Right hindlimb (tissue), 1 donor: ENCODE measurements at regions not wholly inside any gene's neighbourhood (a gene's known extent, or its start where the extent isn't known, plus 50 kb on each side); places are given as distances from the start of the nearest gene placed in this dataset.
A peak's percentile ranks its signal among the peaks of the same experiment; 100 is the strongest.
"Not testable (repeated sequence)": the region's sequence is repeated elsewhere in the genome, so short reads cannot be mapped to it uniquely, and the experiment has no call there.

ENCODE experiments used
- DNase-seq: peaks from one replicate; pipeline ENCODE4 v3.0.0-alpha.2; 2018

DNA sequence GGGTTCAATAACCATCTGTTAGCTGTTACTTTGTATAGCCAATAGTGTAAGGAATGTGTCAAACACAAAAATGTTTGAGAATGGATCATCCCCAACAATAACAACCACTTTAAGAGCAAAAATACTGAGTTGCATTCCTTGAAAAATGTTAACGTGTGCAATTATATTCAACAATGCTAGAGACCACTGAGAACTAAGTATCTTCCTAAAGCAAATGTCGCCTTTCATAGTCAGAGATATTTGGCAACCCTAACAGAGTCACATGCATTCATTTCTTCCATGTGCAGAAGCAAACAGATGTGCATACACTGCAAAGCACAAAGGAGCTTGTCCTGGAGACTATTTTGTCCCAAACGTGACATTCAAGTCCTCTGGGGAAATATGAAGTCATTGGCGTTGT, 448.6 kb downstream of the GJA1 start:
- DNase-seq: no peak

DNA sequence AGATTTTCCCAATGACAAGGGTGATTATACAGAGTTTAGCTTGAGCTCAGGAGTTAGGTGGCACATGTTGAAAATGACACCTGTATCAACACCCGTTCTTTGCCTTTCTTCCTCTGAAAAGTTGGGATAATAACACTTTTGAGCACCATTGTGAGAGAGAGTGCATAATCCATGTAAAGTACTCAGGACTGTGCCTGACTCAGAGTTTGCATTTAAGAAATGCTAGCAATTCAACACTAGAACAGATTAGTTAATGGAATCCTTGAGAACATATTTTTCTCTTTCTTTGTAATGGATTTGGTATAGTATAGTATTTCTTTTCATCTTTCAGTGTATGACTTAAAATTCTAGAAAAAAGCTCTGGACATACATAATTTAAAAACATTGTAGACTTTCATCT, 449.2 kb downstream of the GJA1 start:
- no peak for DNase-seq

DNA sequence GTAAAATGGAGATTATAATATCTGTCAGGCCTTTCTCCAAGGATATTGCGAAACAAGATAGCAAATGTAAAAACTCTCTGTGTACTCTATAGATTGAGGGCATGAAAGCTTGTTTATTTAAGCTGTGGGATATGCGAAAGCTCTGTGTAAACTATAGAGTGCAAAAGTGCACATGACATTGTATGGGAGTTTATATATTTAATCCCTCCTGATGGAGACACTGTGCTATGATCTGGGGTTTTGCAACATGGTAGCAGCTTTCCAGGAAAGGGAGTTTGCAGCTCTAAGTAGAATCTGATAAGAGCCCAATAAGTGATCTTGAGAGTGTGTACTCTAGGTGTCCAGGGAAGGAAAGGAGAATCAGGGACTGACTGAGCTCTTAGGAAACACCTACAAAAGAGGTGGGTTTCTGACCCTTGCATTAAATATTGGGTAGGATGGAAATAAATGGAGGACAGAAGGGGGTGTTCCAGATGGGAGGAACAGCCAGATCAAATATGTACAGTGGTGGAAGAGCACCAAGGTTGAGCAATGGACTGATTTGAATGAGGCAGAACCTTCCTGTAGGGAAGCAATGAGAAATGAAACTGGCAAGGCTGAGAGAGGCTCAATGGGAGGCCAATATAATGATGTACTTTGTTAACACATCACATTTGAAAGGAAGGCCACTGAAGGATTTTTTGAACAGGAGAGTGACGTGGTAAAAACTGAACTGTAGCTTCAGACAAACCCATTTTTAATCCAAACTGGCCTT, 450.1 kb downstream of the GJA1 start:
- no peak for DNase-seq

DNA sequence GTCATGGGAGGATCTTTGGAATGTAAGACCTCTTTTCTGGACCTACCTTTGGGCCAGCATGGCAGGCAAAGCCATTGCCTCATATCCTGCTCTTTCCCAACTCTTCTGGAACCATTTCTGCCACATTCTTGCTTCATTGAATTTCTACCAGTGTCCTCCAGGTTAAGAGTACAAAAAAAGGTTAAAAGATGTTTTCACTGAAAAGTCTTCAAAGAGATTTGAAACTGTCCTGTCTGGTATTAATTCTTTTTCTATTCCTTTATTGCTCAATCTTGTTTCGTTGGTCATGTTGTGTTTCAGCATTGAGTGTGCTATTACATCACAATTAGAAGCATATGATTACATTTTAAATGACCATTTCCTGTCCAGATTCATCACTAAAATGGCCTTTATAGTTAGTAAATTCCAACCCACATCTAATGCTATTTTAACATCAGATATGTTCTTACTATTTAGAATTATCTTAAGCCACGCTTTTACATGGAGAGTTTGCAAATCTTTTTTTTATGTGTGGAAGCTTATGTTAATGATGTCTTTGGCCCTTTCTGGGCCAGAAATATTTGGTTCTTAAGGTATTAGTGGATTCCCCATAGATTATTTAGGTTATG, 450.9 kb downstream of the GJA1 start:
- no peak for DNase-seq

DNA sequence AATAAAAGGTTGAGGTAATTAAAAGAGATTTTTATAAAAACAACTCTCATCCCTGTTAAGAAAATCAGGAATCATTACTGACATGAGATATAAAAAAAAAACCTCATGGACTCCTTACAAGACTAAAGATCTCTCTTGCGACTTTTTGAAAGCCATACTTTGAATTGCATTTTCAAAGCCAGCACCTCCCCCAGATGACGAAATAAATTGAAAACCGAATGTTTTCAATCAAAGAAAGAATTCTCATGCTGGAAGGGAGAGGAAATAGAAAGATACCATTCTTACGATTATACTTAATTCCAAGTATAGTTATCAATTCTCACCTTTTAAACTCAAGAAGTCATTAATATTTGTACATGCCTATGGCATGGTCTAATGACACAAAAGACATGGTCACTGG, 452.3 kb downstream of the GJA1 start:
- no peak for DNase-seq

DNA sequence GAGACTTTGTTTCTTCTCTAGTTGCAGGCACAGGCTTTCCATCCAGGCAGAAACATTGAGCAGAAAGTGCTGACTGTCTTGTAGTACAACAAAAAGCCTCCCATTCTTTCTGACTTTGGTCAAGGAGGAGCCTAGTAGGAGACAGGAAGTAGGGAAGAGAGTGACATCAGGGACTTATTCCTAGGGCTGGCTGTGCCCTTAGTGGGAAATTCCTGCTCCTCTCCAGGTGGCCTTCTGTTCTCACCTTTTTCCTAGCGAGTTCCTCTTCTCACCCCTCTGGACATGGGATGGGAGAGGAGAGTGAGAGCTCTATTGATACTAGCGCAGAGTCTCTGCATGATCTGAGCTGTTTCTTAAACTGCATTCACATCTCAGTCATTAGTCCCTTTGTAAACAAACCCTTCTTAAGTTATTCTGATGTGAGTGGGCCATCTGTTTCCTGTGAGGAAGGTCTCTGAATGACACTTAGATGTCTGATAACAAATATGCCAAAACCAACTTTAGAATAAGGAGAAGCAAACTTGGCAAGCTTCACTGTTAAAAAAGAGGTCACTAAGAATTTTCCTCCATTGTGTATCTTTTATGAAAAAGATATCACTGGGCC, 455.0 kb downstream of the GJA1 start:
- no peak for DNase-seq

DNA sequence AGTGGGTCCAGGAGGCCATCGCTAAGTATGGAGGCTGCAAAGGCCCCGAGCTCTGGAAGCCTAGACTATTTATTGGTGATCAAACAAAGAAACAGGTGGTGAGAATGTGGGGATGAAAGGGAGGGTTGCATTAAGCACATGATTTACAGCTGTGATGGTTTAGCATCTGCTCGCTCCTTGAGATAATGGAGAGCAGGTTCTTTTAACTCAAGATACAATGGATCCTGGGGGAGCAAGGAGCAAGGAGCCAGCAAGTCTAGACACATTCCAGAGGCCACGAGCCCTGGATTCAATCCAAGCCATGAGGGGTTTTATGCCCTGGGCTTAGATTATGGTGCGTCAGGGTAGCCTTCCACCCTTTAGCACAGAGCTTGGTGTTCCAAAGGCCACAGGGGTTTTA, 460.3 kb downstream of the GJA1 start:
- DNase-seq: not testable (repeated sequence)

DNA sequence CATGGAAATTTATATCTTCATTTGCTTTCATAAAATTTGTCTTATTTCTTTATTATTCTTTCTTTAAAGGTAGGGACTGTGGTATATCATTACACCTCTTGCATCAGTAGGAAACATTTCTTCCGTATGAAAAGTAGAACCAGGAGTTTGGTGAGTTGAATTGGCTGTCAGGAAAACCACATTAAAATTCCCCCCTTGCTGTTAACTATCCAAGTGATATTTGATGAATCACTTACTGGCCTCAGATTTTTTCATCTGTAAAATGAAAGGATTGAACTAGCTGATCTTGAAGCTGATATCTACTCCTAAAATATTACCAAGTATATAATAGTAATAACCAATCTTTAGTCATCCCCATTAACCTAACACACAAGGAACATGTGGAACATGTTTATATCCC, 460.9 kb downstream of the GJA1 start:
- no peak for DNase-seq

DNA sequence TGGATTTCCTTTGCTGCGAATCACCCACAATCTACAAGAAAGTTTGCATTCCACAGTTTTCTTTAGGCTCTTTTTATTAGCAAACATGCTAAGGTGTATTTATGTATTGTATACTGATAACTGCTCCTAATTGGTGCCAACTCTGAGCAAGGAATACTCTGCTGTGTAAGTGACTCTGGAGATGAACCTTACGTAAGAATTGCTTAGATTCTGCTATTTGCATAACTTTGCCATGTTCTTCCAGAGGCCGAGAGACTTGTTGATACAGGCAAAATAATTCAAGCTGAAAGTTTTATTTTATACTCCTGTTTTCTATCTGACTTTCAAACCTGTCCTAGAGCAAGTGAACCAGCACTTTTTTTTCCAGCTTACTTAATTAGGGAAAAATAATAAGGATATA, 461.3 kb downstream of the GJA1 start:
- DNase-seq: no peak

DNA sequence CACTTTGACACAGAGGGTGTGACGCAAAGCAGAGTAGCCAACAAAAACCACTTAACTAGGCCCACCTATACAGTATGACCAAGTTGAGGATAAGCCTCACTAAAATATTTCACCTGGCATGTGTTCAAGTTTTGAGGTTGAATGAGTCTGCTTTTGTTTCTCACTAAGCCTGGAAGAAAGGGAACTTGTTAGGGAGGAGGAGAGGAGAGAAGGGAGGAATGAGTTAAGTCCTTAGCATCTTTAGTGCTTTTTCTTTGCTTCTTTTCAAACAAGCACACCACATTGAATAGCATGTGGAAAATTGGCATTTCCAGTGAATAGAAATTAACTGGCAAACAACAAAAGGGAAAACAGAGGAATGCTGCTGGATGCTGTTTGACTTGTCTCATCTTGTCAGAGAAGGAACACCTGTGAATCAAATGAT, 461.9 kb downstream of the GJA1 start:
- DNase-seq: no peak

DNA sequence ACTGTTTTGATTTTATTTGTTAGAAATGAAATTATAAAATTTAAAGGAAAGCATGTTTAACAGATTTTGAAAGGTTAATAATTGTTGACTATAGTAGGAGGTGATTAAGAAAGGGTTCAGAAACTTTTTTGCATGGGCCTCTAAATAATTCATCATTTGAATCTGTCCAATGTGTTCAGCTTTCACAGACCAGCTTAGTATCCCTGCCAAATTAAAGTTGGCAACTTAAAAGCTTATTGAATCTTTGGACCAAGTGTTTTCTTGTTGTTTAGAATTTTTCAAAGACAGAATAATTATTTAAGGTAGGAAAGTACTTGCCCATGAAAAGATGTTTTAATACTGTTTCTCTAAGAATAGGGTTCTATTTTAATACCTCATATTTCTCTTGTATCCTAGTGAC, 466.0 kb downstream of the GJA1 start:
- DNase-seq: no peak

DNA sequence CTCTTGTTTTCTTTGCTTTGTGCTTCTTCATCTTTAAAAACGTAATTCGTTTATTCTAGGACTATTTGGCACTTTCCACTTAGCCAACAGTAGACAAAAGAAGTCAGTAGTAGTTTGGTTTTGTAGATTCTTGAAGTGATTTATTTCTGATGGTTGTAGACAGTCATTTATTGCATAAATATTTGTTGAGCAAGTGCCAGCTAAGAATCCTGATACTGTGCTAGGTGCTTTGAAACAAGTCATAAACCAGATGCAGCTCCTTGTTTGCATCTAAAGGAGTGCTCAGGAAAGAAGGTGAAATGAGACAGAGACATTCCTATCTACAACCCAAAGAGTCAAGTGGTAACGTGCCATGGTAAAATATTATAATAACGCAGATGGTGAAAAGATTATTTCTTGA, 469.1 kb downstream of the GJA1 start:
- DNase-seq: no peak

DNA sequence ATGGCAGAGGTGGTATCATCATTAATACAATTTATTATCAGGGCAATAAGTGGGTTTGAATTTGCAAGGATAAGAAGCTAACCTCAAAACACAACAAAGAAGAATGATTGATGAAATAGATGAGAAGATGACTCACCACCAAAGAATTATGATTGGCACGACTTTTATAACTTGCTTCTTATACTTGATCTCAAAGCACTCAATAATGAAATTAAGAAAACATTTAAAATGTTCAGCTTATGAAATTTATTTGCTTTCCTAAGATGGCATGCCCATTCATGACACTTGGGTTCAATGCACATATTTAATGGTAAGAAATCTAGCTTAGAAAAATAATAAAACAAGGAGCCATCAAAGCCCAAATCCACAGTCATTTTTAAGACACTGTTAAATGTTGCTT, 477.5 kb downstream of the GJA1 start:
- no peak for DNase-seq

DNA sequence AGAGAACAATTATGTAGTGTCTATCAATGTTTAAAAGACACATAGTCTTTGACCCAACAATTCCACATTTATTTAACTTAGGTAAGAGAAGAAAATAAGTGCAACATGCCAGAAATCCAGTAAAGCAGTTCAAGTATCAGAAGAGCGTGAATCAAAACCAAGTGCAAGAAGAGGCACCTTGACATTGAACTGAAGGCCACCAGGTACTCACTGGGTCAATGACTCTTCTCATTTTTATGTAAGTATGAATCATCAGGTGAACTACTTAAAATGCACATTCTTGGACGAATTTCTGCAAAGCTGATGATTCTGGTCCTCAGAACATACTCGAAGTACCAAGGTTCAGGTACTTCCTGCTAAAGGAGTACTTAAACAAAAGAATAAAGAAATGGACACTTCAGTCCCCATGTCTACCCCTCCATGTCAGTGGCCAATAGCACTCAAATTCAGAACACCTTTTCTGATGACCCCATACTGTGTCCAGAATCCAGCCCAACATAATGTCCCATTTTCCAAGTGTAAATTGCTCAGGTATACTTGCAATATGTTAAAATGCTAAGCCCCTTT, 481.9 kb downstream of the GJA1 start:
- DNase-seq: no peak

DNA sequence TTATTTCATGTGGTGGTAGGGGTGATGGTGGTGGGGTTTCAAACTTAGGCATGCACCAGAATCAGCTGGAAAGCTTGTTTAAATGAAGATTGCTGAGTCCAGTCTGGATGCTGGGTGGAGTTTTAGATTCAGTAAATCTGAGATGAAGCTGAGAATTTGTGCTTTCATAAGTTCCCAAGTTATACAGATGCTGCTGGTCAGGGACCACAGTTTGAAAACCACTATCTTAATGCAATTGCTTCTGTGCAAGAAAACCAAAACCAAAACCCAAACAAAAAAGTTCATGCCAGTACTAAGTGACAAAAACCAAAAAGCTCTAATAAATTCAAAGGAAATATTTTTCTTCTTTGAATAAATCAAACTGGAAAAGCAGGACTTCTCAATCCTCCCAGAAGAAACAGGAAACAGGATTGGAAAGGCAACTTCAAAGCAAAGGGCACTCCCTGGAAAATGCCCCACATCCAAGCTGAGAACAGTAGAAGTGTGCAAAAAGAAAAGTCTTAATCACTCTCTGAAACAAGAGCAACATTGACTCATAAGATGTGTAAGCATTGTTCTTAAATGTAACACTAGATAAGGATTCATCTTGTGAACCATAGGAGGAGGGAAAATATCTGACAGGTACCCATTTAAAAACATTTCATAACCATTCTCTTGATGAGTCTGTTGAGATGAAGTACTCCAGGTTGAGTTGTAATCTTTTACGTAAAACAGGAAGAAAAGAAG, 481.5 kb upstream of the HSF2 start:
- DNase-seq: no peak

DNA sequence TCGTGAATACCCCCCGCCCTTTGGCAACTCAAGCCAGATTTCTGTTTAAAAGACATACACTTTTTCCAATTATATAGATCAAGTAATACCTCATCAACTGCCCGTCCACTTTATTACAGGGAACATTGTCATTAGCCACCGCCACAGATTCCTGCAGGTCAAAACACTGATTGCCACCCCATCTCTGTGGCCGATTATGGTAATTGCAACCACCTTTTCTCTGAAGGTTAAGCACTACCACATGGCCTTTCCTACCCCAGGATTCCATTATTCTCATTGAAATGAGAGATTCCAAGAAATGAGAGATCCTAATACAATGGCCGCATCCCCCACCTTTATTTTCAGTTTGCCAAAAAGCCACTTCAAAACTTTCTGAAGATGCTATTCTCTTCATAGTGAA, 478.8 kb upstream of the HSF2 start:
- no peak for DNase-seq

DNA sequence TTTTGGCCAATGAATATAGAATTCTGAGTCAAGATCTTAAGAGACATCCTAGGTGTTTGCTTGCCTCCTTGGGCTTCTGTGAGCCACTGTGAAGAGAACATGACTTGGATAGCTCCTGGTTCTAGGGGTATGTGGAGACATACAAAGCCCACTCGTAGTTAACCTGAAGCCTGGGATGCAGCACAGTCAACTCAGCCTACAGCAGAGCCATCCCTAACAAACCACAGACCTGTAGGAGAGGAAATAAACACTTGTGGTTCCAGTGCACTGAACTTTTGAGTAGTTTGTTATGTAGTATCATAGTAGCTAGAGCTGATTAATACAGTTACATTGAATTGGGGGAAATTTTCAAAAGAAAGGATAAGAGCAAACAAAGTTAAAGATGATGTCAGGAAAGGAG, 474.4 kb upstream of the HSF2 start:
- no peak for DNase-seq

DNA sequence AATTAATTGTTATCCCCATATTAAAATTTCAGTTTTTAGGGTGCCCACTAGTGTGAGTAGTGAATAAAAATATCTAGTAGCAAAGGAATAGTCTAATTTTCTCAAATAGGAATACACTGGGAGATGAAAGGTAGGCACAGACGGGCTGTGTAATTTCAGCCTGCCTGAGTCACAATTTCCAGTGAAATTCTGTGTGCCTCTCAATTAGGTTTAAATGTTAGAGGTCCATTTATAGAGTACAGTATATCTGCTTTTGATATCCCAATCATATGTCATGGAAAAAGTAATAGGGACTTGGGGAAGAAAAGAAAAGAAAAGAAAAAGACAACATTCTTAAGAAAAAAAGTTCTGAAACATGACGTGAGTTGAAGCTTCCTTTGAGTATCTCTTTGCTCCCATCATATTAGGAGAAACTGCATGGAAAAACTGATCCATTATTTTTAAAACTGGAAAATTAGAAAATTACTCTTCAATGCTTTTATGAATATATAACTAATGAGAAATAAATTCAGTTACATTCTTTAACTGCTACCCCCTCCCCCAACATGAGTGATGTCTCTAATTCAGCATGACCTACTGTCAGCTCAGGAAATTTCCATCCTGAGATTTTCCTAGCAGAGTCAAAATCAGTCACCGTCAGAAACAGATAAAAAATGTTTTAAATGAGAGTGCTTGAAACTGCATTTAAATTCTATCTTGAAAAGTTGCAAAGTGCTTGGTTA, 473.8 kb upstream of the HSF2 start:
- DNase-seq: no peak

DNA sequence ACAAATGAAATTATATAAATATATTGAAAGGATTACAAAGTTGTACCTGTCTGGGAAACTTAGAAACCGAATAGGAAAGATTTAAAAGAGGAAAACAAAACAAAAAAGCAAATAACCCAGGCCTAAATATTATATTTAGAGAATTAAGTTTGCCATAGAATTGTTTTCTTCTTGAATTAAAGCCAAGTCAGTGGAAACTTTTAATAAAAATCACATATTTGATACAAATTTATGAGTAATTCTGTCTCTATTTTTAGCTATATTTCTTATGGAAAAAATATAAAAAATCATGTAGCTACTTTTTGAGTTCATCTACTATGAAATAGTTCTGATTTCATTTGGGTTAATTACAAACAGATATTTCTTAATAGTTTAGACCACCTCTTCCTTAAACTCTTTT, 470.2 kb upstream of the HSF2 start:
- DNase-seq: no peak

DNA sequence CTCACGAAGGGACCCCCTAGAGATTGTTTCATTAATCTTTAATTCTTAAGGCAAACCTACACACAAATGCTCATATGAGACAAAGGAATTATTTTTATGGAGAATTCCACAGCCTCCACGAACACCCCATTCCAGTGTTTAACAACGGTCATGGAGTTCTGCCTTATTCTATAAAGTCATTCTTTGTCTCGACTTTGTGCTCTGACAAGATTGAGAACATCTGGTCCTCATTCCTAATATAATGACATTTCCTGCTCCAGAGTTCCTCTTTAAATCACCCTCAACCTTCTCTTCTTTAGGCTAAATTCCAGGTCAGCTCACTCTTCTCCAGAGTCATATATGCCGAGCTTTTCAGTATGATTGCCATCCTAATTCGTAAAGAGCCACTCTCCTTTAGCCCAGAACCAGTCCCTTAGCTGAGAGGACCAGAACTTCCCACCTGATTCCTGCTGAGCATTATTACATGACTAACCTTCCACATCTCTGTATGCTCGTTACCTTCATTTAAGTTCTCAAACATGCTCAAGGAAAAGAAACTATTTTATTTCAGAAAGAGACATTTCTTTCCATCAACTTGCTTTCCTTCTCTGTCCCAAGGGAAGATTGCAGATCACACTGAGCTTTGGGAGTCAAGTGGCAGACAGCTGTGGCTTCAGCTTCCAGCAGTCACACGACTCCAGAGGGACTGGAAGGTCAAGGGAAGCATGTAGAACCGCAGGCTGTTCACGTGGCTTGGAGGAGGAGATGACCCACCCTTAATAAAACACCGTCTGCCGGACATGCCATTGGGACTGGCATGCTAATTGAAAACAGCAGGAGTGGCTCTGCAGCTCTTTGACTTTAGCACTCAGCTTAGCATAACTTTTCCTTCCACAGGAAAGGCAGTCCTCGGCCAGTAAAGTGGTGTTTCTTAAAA, 467.1 kb upstream of the HSF2 start:
- peak; percentile 71 for DNase-seq

DNA sequence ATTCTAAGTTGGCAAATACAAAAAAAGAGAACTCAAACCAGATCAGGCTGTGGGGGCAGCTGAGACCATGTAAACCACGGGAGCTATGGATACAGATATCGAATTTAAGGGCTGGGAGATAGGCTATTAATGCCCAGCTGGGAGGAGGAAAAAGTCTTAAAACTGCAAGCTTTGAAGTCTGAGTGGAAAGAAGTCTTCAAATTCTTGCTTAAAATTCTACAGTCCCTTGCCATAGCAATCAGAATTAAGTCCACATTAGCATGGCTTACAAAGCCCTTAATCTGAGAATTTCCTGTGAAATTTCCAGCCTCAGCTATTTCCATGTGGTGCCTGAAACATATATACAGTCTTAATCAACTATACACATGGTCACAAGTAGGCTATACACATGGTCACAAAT, 465.0 kb upstream of the HSF2 start:
- DNase-seq: no peak

DNA sequence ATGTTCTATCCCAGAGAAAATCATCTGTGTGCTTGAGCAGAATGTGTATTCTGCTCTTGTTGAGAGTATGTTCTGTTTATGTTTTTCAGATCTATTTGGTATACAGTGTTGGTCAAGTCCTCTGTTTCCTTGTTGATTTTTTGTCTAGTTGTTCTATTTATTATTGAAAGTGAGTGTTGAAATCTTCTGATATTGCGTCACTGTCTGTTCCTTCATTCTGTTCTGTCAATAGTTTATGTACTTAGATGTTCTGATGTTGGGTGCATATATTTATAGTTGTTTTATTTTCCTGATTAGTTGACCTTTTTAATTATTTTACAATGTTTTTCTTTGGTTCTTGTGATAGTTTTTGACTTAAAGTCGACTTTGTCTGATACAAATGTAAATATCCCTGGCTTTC, 458.7 kb upstream of the HSF2 start:
- no peak for DNase-seq
